ENCODE measurements at regions not wholly inside any gene's neighbourhood (a gene's known extent, or its start where the extent isn't known, plus 50 kb on each side); places are given as distances from the start of the nearest gene placed in this dataset.
A peak's percentile ranks its signal among the peaks of the same experiment; 100 is the strongest.
"Not testable (repeated sequence)": the region's sequence is repeated elsewhere in the genome, so short reads cannot be mapped to it uniquely, and the experiment has no call there.

DNA sequence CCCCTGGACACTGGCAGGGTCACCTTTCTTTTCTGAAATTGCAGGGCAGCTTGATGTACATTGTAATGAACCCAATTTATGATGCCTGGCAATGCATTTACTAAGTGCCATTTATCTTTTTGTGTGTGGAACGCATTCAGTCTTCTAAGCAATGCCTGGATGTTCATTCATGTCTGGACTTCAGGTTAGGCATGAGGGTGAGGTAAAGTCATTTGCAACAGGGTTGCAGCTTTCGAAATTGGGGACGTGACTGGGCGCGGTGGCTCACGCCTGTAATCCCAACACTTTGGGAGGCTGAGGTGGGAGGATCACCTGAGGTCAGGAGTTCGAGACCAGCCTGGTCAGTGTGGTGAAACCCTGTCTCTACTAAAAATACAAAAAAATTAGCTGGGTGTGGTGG lies 134.6 kb downstream of the SOX4 start:
- Histone ChIP-seq H3K4me1 (peaks cover 9 to 36% (median 26%) of the 10 kb centered on the region in 4 donors), H3K9me3 (no peaks in the 10 kb centered on the region), H3K27ac (replicated peaks in 1 of 4) (no peak overlapping the region), H3K27me3 (no peaks in the 10 kb centered on the region), H3K4me3 (no peak overlapping the region), H3K36me3 (no peaks in the 10 kb centered on the region)
- DNase-seq (ENCODE audit: extremely low spot score): no peak
- intact Hi-C loops (cut with DNase I): no loop called here
- 97% methylated on average over 7 of the region's 7 CpGs for WGBS
- TF ChIP-seq, protein P1, sequence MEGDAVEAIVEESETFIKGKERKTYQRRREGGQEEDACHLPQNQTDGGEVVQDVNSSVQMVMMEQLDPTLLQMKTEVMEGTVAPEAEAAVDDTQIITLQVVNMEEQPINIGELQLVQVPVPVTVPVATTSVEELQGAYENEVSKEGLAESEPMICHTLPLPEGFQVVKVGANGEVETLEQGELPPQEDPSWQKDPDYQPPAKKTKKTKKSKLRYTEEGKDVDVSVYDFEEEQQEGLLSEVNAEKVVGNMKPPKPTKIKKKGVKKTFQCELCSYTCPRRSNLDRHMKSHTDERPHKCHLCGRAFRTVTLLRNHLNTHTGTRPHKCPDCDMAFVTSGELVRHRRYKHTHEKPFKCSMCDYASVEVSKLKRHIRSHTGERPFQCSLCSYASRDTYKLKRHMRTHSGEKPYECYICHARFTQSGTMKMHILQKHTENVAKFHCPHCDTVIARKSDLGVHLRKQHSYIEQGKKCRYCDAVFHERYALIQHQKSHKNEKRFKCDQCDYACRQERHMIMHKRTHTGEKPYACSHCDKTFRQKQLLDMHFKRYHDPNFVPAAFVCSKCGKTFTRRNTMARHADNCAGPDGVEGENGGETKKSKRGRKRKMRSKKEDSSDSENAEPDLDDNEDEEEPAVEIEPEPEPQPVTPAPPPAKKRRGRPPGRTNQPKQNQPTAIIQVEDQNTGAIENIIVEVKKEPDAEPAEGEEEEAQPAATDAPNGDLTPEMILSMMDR (IDR thresholded peaks at IDR 0.05): no peak
- TF ChIP-seq EP300 (IDR thresholded peaks at IDR 0.05): no peak
- TF ChIP-seq POLR2AphosphoS5 (IDR thresholded peaks at IDR 0.05): no peak
- TF ChIP-seq POLR2A (IDR thresholded peaks at IDR 0.05; ENCODE audit: low read depth): no peak

DNA sequence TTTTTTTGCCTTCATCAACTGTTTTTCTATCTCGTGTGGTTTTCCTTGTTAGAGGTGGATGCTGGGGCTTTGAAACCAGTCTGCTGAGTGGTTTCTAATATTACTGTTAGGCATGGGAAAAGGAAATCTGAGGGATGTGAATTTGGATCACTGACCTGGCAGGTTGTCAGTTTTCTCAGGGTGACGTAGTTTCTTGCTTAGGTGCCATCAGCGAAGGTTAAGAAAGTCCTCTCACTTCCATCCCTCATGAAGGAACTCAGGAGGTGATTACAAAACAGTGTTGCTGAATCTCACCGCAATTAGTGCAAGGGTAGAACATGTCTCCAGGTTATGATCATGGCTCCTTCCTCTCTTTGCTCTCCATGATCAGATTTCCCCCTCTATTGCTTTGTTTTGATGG lies 135.9 kb downstream of the SOX4 start:
- Histone ChIP-seq H3K4me1 (peaks cover 9 to 47% (median 38%) of the 10 kb centered on the region in 4 donors), H3K36me3 (no peaks in the 10 kb centered on the region), H3K27me3 (no peaks in the 10 kb centered on the region), H3K27ac (replicated peaks in 1 of 4) (peak overlapping the region in 2 of 4 donors; percentile 30 to 38), H3K9me3 (no peaks in the 10 kb centered on the region), H3K4me3 (no peak overlapping the region)
- DNase-seq (ENCODE audit: extremely low spot score): no peak
- intact Hi-C loops (cut with DNase I): no loop called here
- 58% methylated on average over 4 of the region's 4 CpGs for WGBS
- TF ChIP-seq POLR2A (IDR thresholded peaks at IDR 0.05; ENCODE audit: low read depth): no peak

DNA sequence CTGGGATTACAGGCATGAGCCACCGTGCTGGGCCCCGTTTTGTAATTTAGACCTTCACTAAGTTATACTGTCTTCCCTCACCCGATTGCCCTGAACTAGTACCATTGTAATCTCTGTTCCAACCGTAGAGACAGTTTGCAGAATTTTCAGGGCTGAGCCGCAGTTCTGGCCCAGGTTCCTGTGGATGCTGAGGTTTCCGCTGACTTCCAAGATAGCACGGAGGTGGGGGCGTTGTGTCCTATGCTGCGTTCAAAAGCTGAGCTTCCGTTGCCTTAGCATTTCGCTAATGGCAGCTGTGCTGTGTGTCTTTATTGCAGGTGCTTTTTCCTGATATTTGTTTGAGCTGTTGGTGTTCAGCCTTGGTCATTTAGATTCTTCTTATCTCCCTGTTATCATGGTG lies 137.0 kb downstream of the SOX4 start:
- H3K4me1 ChIP-seq: peaks cover 9 to 57% (median 49%) of the 10 kb centered on the region in 4 donors
- H3K27ac ChIP-seq (replicated peaks in 1 of 4): peak overlapping the region in 2 of 4 donors; percentile 72 to 75
- over 99% methylated on average over 11 of the region's 11 CpGs for WGBS
- H3K4me3 ChIP-seq: no peak overlapping the region
- H3K27me3 ChIP-seq: no peaks in the 10 kb centered on the region
- H3K9me3 ChIP-seq: no peaks in the 10 kb centered on the region
- TF ChIP-seq EP300 (IDR thresholded peaks at IDR 0.05) (no peak), POLR2A (IDR thresholded peaks at IDR 0.05; ENCODE audit: low read depth) (no peak), POLR2AphosphoS5 (IDR thresholded peaks at IDR 0.05) (no peak)
- TF ChIP-seq, protein P1 (IDR thresholded peaks at IDR 0.05): no peak
- no peaks in the 10 kb centered on the region for H3K36me3 ChIP-seq
- peak; percentile 74 for DNase-seq (ENCODE audit: extremely low spot score)
- intact Hi-C loops (cut with DNase I): loop anchor here (10.0 kb wide), 1 partner anchor 136 kb away; the partner anchor contains the start of gene SOX4

DNA sequence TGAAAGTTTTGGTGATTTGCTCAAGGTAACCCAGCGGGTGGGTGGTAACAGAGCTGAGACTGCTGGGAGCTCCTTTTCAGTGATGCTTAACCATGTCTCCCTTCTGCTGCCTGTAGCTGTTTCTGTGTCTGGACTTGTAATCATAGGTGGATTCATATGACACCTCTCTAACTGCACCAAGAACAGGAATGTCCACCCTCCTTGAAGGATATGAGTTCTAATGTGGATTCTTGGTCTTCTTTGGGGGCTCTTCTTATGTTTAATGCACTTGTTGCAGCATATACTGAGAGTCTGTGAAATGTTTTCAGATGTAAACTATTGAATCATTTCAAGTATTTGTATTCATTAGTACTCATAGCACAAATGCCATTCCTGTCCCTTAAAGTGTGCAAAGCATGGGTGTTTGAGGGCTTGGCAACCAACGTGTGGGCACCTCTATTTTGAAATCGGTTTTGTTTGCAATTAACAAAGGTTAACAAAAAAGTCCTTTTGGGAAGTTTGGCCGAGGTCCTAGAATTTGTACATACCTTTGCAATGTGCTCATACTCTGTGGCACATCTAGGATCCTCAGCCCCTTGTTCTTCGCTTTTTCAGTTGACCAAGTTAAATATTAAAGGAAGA lies 138.0 kb downstream of the SOX4 start:
- no peaks in the 10 kb centered on the region for H3K9me3 ChIP-seq
- no peaks in the 10 kb centered on the region for H3K27me3 ChIP-seq
- DNase-seq (ENCODE audit: extremely low spot score): peak; percentile 90
- intact Hi-C loops (cut with DNase I): loop anchor here (10.0 kb wide), 1 partner anchor 137 kb away; the partner anchor contains the start of gene SOX4
- H3K4me3 ChIP-seq: no peak overlapping the region
- peaks cover 9 to 60% (median 56%) of the 10 kb centered on the region in 4 donors for H3K4me1 ChIP-seq
- WGBS: 32% methylated on average over 5 of the region's 5 CpGs
- peak overlapping the region; percentile 45 to 75 (median 74) for H3K27ac ChIP-seq (replicated peaks in 1 of 4)
- TF ChIP-seq POLR2AphosphoS5 (IDR thresholded peaks at IDR 0.05) (peak in 1 of 2 donors; percentile 34), POLR2A (IDR thresholded peaks at IDR 0.05; ENCODE audit: low read depth) (no peak)
- no peaks in the 10 kb centered on the region for H3K36me3 ChIP-seq

DNA sequence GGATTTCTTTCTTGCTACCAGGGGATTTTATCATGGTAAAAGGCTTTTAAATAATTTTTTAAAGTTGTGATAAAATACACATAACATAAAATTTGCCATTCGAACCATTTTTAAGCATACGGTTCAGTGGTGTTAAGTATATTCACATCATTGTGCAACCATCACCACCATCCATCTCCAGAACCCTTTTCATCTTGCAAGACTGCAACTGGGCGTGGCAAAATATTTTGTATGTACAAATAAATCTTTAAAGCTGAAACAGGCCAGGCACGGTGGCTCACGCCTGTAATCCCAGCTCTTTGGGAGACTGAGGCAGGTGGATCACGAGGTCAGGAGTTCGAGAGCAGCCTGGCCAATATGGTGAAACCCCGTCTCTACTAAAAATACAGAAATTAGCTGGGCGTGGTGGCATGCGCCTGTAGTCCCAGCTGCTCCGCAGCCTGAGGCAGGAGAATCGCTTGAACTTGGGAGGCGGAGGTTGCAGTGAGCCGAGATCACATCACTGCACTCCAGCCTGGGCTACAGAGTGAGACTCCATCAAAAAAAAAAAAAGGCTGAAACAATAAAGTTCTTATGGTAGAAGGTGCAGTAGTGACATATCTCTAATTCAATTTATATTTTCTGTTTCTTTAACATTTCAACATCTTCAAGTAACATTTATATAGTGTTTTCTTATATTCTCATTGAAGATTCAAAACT lies 138.6 kb downstream of the SOX4 start:
- H3K27ac ChIP-seq (replicated peaks in 1 of 4): peak overlapping the region; percentile 45 to 75 (median 74)
- H3K36me3 ChIP-seq, H3K4me3 ChIP-seq, H3K27me3 ChIP-seq, H3K9me3 ChIP-seq: not testable (repeated sequence)
- H3K4me1 ChIP-seq: peaks cover 9 to 60% (median 55%) of the 10 kb centered on the region in 4 donors
- WGBS: 90% methylated on average over 14 of the region's 14 CpGs
- peak; percentile 37 for DNase-seq (ENCODE audit: extremely low spot score)
- intact Hi-C loops (cut with DNase I): loop anchor here (10.0 kb wide), 1 partner anchor 137 kb away; the partner anchor contains the start of gene SOX4

DNA sequence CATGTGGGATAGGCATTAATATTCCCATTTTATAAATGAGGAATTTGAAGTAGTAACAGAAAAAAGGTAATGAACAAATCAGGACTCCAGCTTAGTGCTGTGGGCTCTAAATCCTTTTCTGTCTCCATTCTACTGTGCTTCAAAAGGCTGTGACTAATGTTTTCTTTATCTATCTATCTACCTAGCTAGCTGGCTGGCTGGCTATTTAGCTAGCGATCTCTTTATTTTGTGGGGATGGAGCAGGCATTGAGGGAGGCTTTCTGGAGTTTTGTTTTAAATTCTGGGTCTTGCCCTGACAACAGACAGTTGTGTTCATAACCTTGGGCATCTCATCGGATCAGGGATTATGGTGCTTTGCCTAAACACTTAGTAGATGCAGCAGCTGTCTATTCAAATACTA lies 139.2 kb downstream of the SOX4 start:
- 64% methylated on average over 2 of the region's 2 CpGs for WGBS
- intact Hi-C loops (cut with DNase I): loop anchor here (10.0 kb wide), 1 partner anchor 138 kb away; the partner anchor contains the start of gene SOX4
- Histone ChIP-seq H3K27me3 (no peaks in the 10 kb centered on the region), H3K4me3 (no peak overlapping the region), H3K9me3 (no peaks in the 10 kb centered on the region), H3K27ac (replicated peaks in 1 of 4) (peak overlapping the region; percentile 45 to 75 (median 74)), H3K4me1 (peaks cover 9 to 60% (median 54%) of the 10 kb centered on the region in 4 donors), H3K36me3 (no peaks in the 10 kb centered on the region)
- DNase-seq (ENCODE audit: extremely low spot score): peak; percentile 26
- TF ChIP-seq, protein P1 (IDR thresholded peaks at IDR 0.05): no peak
- TF ChIP-seq POLR2AphosphoS5 (IDR thresholded peaks at IDR 0.05): no peak
- TF ChIP-seq POLR2A (IDR thresholded peaks at IDR 0.05; ENCODE audit: low read depth): no peak
- no peak for TF ChIP-seq EP300 (IDR thresholded peaks at IDR 0.05)

Data from esophagus muscularis mucosa (tissue), 4 donors.